ENCODE measurements at regions not wholly inside any gene's neighbourhood (a gene's known extent, or its start where the extent isn't known, plus 50 kb on each side); places are given as distances from the start of the nearest gene placed in this dataset.

DNA sequence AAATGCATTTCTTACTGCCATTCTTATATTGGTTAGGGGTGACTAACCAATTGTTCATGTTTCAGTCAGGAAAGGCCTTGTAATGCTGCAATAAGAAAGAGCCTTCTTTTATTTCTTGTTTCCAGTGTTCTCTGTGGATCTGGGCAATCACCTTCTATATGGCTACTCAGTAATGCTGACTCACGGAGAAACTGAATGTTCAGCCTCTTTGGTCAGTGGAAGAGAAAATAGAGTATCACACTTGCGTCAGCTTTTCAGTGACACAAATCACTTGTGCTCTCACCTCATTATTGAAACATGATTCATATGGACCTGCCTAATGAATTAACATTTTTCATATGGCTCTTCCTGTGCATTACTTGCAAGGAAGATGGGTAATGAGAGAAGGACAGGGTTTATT, 243.9 kb upstream of the POT1 start:
- no peak overlapping the region for H3K27ac ChIP-seq
- H3K27me3 ChIP-seq (replicated peaks; ENCODE audit: insufficient read depth) = no peaks in the 10 kb centered on the region
- no peaks in the 10 kb centered on the region for H3K4me1 ChIP-seq (ENCODE audit: control insufficient read depth in 1 of 2, low read depth in 2 of 2)
- no peaks in the 10 kb centered on the region for H3K9me3 ChIP-seq
- H3K36me3 ChIP-seq = no peaks in the 10 kb centered on the region
- ATAC-seq (ENCODE audit: insufficient number of reproducible peaks, low FRiP score, low read depth) (no peak), DNase-seq (ENCODE audit: low spot score) (no peak)
- TF ChIP-seq, protein P1, sequence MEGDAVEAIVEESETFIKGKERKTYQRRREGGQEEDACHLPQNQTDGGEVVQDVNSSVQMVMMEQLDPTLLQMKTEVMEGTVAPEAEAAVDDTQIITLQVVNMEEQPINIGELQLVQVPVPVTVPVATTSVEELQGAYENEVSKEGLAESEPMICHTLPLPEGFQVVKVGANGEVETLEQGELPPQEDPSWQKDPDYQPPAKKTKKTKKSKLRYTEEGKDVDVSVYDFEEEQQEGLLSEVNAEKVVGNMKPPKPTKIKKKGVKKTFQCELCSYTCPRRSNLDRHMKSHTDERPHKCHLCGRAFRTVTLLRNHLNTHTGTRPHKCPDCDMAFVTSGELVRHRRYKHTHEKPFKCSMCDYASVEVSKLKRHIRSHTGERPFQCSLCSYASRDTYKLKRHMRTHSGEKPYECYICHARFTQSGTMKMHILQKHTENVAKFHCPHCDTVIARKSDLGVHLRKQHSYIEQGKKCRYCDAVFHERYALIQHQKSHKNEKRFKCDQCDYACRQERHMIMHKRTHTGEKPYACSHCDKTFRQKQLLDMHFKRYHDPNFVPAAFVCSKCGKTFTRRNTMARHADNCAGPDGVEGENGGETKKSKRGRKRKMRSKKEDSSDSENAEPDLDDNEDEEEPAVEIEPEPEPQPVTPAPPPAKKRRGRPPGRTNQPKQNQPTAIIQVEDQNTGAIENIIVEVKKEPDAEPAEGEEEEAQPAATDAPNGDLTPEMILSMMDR (IDR thresholded peaks at IDR 0.05) = no peak
- no peak overlapping the region for H3K4me3 ChIP-seq

DNA sequence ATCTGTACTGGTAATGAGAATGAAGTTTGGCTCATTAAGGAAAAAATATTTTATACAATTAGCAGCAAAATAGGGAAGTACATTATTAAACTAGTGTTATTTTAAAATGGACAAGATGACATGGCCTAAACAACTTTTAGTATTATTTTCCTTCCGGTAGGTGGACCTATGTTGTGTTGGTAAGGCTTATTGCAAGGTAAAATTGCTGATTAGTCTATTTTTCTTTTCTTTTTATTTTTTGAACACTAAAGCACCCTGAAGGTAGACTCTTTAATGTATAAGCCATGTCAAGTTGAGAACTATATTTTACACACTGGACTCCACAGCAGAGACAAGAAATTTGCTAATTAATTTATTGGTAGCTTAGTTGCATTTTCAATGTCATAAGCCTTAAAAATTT, 239.5 kb upstream of the POT1 start:
- TF ChIP-seq, protein P1 (IDR thresholded peaks at IDR 0.05) = no peak
- Histone ChIP-seq H3K9me3 (no peaks in the 10 kb centered on the region), H3K4me3 (no peak overlapping the region), H3K27me3 (replicated peaks; ENCODE audit: insufficient read depth) (no peaks in the 10 kb centered on the region), H3K4me1 (ENCODE audit: control insufficient read depth in 1 of 2, low read depth in 2 of 2) (no peaks in the 10 kb centered on the region), H3K27ac (no peak overlapping the region), H3K36me3 (no peaks in the 10 kb centered on the region)
- DNase-seq (ENCODE audit: low spot score) (no peak), ATAC-seq (ENCODE audit: insufficient number of reproducible peaks, low FRiP score, low read depth) (no peak)

- Histone ChIP-seq H3K36me3 (no peaks in the 10 kb centered on the region), H3K4me1 (ENCODE audit: control insufficient read depth in 1 of 2, low read depth in 2 of 2) (no peaks in the 10 kb centered on the region), H3K9me3 (no peaks in the 10 kb centered on the region), H3K27me3 (replicated peaks; ENCODE audit: insufficient read depth) (no peaks in the 10 kb centered on the region), H3K4me3 (no peak overlapping the region), H3K27ac (no peak overlapping the region)
- TF ChIP-seq, protein P1 (IDR thresholded peaks at IDR 0.05) = no peak
- ATAC-seq (ENCODE audit: insufficient number of reproducible peaks, low FRiP score, low read depth) (no peak), DNase-seq (ENCODE audit: low spot score) (no peak)
Observed at GRCh38 chr7:125154930-125155329, 225.3 kb upstream of the POT1 start.

DNA sequence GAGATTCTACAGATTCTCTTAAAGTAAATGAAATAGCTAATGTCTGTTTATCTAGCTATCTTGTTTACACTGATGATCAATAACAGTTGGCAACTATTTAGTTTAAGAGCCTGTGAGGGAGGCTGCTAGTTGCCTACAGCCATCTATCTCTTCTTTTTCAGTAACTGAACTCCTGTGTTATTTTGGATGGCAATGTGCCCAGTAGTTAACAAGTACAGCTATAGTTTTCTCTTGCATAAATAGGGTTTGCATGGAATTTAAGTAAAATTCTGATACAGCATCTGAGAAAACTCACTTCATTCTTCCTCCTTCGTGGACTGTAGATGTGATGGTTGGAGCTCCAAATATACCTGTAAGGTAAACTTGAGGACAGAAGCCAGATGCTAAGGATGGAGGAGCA, 219.5 kb upstream of the POT1 start:
- Histone ChIP-seq H3K36me3 (no peaks in the 10 kb centered on the region), H3K4me1 (ENCODE audit: control insufficient read depth in 1 of 2, low read depth in 2 of 2) (no peaks in the 10 kb centered on the region), H3K27ac (no peak overlapping the region), H3K27me3 (replicated peaks; ENCODE audit: insufficient read depth) (no peaks in the 10 kb centered on the region), H3K9me3 (no peaks in the 10 kb centered on the region), H3K4me3 (no peak overlapping the region)
- no peak for DNase-seq (ENCODE audit: low spot score)
- ATAC-seq (ENCODE audit: insufficient number of reproducible peaks, low FRiP score, low read depth) = no peak
- TF ChIP-seq, protein P1 (IDR thresholded peaks at IDR 0.05) = no peak

DNA sequence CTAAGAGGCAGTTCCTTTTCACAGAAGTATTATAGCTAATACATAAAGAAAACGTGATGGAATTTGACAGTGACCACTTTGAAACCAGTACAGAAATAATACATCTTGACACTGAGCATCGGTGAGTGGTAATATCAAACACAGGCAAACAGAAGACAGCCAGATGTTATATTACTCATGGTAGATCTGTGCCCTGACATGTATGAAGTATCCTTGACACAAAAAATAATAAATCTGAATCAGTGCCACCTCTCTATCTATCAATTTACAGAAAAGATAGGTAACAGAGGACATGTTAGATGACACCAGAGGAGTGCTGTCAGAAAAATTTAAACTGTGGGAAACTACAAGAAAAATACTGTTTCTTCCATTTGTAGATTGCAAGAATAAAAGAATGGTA, 217.4 kb upstream of the POT1 start:
- TF ChIP-seq, protein P1 (IDR thresholded peaks at IDR 0.05) = no peak
- no peak overlapping the region for H3K27ac ChIP-seq
- H3K4me3 ChIP-seq = no peak overlapping the region
- DNase-seq (ENCODE audit: low spot score) (no peak), ATAC-seq (ENCODE audit: insufficient number of reproducible peaks, low FRiP score, low read depth) (no peak)
- no peaks in the 10 kb centered on the region for H3K4me1 ChIP-seq (ENCODE audit: control insufficient read depth in 1 of 2, low read depth in 2 of 2)
- H3K36me3 ChIP-seq = no peaks in the 10 kb centered on the region
- H3K9me3 ChIP-seq = no peaks in the 10 kb centered on the region
- H3K27me3 ChIP-seq (replicated peaks; ENCODE audit: insufficient read depth) = no peaks in the 10 kb centered on the region
